Thyroid gland (tissue), 4 donors: ENCODE measurements at regions not wholly inside any gene's neighbourhood (a gene's known extent, or its start where the extent isn't known, plus 50 kb on each side); places are given as distances from the start of the nearest gene placed in this dataset.

Source experiments
- DNase-seq, 2 donors: peaks; one replicate each; pipeline ENCODE4 v3.0.0-alpha.2; 2019
- H3K27ac ChIP-seq, 3 donors: fragments of 200-600 bp; sonication (generic); 1 replicate in 2 of 3; 2 replicates in 1 of 3; pipeline ENCODE4 v1.5.1; 2016 to 2019; ENCODE audit warnings: mild to moderate bottlenecking in 1 of 3, moderate library complexity in 1 of 3
- H3K27me3 ChIP-seq: fragments of 200-600 bp; sonication (generic); one replicate; pipeline ENCODE4 v1.5.1; 2019
- H3K36me3 ChIP-seq, 2 donors: fragments of 200-600 bp; sonication (generic); one replicate each; pipeline ENCODE4 v1.5.1; 2016 to 2019
- H3K4me1 ChIP-seq, 2 donors: fragments of 200-600 bp; sonication (generic); one replicate each; pipeline ENCODE4 v1.5.1; 2017 to 2019
- H3K4me3 ChIP-seq, 3 donors: fragments of 200-600 bp; sonication (generic); replicated peaks in 1 of 3; 1 replicate in 2 of 3; 2 replicates in 1 of 3; pipeline ENCODE4 v1.5.1; 2016; ENCODE audit warnings: mild to moderate bottlenecking in 1 of 3
- H3K9me3 ChIP-seq: fragments of 200-600 bp; sonication (generic); one replicate; pipeline ENCODE4 v1.5.1; 2017
- POLR2A ChIP-seq, 2 donors: fragments of 450-650 bp; IDR thresholded peaks; one replicate each; pipeline ENCODE4 v1.6.1; 2017; ENCODE audit warnings: antibody characterized with exemption in 2 of 2, mild to moderate bottlenecking in 2 of 2, moderate library complexity in 1 of 2
- WGBS, 2 donors: methylation state at CpG; one replicate each; pipeline ENCODE4 v1.1.5; 2017; 5-methylcytosine and 5-hydroxymethylcytosine counted together
- intact Hi-C: fragments of 100-400 bp; cut with DNase I; formaldehyde crosslinking; loops from one replicate; pipeline ENCODE4 v1.15.1; 2023
- TF ChIP-seq, protein P1 (sequence below), 6 experiments: fragments of 200-600 bp in 3 of 6; fragments of 450-650 bp in 3 of 6; sonication (generic) in 3 of 6; IDR thresholded peaks; one replicate each; pipeline ENCODE4 v1.5.1; 2016 to 2019; ENCODE audit warnings: antibody characterized with exemption in 6 of 6, mild to moderate bottlenecking in 2 of 6, inconsistent platforms in 1 of 6, moderate library complexity in 1 of 6

GRCh38 chr2:189327879-189328847 is 113.1 kb upstream of the WDR75 start:
- H3K27me3 ChIP-seq: no peaks in the 10 kb centered on the region
- H3K36me3 ChIP-seq: no peaks in the 10 kb centered on the region
- TF ChIP-seq POLR2A (IDR thresholded peaks at IDR 0.05): no peak
- TF ChIP-seq, protein P1, sequence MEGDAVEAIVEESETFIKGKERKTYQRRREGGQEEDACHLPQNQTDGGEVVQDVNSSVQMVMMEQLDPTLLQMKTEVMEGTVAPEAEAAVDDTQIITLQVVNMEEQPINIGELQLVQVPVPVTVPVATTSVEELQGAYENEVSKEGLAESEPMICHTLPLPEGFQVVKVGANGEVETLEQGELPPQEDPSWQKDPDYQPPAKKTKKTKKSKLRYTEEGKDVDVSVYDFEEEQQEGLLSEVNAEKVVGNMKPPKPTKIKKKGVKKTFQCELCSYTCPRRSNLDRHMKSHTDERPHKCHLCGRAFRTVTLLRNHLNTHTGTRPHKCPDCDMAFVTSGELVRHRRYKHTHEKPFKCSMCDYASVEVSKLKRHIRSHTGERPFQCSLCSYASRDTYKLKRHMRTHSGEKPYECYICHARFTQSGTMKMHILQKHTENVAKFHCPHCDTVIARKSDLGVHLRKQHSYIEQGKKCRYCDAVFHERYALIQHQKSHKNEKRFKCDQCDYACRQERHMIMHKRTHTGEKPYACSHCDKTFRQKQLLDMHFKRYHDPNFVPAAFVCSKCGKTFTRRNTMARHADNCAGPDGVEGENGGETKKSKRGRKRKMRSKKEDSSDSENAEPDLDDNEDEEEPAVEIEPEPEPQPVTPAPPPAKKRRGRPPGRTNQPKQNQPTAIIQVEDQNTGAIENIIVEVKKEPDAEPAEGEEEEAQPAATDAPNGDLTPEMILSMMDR (IDR thresholded peaks at IDR 0.05): no peak
- H3K4me3 ChIP-seq: no peak overlapping the region
- no peak for DNase-seq
- H3K4me1 ChIP-seq: no peaks in the 10 kb centered on the region
- intact Hi-C loops: no loop called here
- peak overlapping the region in 1 of 3 donors; percentile 20 for H3K27ac ChIP-seq
- H3K9me3 ChIP-seq: no peaks in the 10 kb centered on the region
- 0 to 32% methylated on average over 2 of the region's 2 CpGs for WGBS, 2 donors

DNA sequence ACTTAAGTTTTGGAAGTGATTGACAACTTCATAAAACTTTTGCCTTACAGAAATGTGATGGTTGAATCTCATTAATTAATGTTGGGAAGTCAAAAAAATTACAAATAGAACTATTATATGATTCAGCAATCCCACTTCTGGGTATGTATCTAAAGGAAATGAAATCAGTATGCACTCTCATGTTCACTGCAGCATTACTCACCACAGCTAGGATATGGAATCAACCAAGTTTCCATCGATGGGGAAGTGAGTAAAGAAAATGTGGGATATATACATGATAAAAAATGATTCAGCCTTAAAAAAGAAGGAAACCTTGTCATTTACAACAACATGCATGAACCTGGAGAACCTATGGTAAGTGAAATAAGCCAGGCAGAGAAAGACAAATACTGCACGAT is 112.4 kb upstream of the WDR75 start:
- Histone ChIP-seq H3K9me3 (no peaks in the 10 kb centered on the region), H3K4me3 (no peak overlapping the region), H3K36me3 (no peaks in the 10 kb centered on the region), H3K27me3 (no peaks in the 10 kb centered on the region), H3K27ac (no peak overlapping the region), H3K4me1 (no peaks in the 10 kb centered on the region)
- intact Hi-C loops: no loop called here
- no peak for TF ChIP-seq POLR2A (IDR thresholded peaks at IDR 0.05)
- TF ChIP-seq, protein P1 (IDR thresholded peaks at IDR 0.05): no peak
- DNase-seq: no peak
- 90 to 93% methylated on average over 2 of the region's 2 CpGs for WGBS, 2 donors

- DNase-seq: no peak
- no peaks in the 10 kb centered on the region for H3K27me3 ChIP-seq
- H3K4me1 ChIP-seq: no peaks in the 10 kb centered on the region
- H3K36me3 ChIP-seq: no peaks in the 10 kb centered on the region
- no peak overlapping the region for H3K27ac ChIP-seq
- 68 to 78% methylated on average over 2 of the region's 2 CpGs for WGBS, 2 donors
- no peaks in the 10 kb centered on the region for H3K9me3 ChIP-seq
- no peak for TF ChIP-seq POLR2A (IDR thresholded peaks at IDR 0.05)
- TF ChIP-seq, protein P1 (IDR thresholded peaks at IDR 0.05): no peak
- intact Hi-C loops: no loop called here
- no peak overlapping the region for H3K4me3 ChIP-seq
These were observed 104.8 kb upstream of the WDR75 start for GRCh38 chr2:189336276-189336975.

DNA sequence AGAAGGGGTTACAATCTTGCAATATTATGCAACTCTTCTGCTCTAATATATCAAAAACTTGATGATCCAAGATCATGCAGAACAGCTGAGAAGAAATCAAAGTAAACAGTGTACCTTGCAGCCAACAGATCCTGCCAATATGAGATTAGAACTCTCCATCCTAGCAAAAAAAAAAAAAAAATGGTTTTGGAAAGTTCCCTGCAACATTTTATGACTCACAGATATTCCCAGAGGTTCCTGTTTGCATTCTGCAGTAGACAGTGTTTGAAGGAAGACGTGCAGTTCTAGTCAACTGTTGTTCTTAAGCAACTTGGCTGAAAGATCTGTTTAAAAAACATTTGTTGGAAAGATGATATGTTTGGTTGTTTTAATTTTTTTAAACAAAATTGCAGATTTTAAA is 103.6 kb upstream of the WDR75 start:
- H3K27ac ChIP-seq: peak overlapping the region in 1 of 3 donors; percentile 32
- no peaks in the 10 kb centered on the region for H3K9me3 ChIP-seq
- TF ChIP-seq POLR2A (IDR thresholded peaks at IDR 0.05): no peak
- TF ChIP-seq, protein P1 (IDR thresholded peaks at IDR 0.05): no peak
- no peaks in the 10 kb centered on the region for H3K36me3 ChIP-seq
- no peaks in the 10 kb centered on the region for H3K4me1 ChIP-seq
- no peak overlapping the region for H3K4me3 ChIP-seq
- WGBS, 2 donors: 55 to 66% methylated on average over 1 of the region's 1 CpG
- DNase-seq: no peak
- intact Hi-C loops: no loop called here
- H3K27me3 ChIP-seq: no peaks in the 10 kb centered on the region

DNA sequence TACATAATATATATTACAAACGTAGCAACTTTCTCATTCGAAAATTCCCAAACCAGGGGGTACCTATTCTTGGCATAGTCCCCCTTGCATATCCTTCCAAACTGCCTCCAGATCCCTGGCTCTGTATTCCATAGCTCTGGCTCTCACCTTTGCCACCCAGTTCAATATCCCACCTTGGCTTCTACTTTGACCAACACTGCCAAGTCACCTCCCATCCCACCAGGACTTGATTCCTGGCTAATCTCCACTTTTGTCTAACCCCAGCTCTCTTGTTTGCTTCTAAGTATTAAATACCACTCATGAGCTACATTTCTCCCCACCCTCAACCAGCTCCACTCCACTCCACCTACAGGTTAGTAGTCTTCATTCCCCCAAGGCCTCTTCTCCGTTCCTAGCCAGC is 103.2 kb upstream of the WDR75 start:
- 82 to 84% methylated on average over 3 of the region's 3 CpGs for WGBS, 2 donors
- intact Hi-C loops: no loop called here
- H3K9me3 ChIP-seq: no peaks in the 10 kb centered on the region
- H3K36me3 ChIP-seq: no peaks in the 10 kb centered on the region
- DNase-seq: no peak
- H3K4me1 ChIP-seq: no peaks in the 10 kb centered on the region
- H3K27ac ChIP-seq: peak overlapping the region in 2 of 3 donors; percentile 30 to 32
- H3K4me3 ChIP-seq: no peak overlapping the region
- no peaks in the 10 kb centered on the region for H3K27me3 ChIP-seq
- no peak for TF ChIP-seq POLR2A (IDR thresholded peaks at IDR 0.05)
- TF ChIP-seq, protein P1 (IDR thresholded peaks at IDR 0.05): no peak
